ENCODE measurements at regions not wholly inside any gene's neighbourhood (a gene's known extent, or its start where the extent isn't known, plus 50 kb on each side); places are given as distances from the start of the nearest gene placed in this dataset.

GRCh38 chrX:68945081-68945602 is 116.3 kb downstream of the EFNB1 start:
- TF ChIP-seq REST (tag by site-specific recombination; IDR thresholded peaks at IDR 0.05): no peak
- no peak for TF ChIP-seq ATF2 (tag by site-specific recombination; IDR thresholded peaks at IDR 0.05; ENCODE audit: low read depth)
- no peak for TF ChIP-seq CTCF (tag by site-specific recombination; IDR thresholded peaks at IDR 0.05)
- TF ChIP-seq ZNF174 (tag by site-specific recombination; IDR thresholded peaks at IDR 0.05): no peak
- TF ChIP-seq YY2 (tag by site-specific recombination; IDR thresholded peaks at IDR 0.05): no peak
- TF ChIP-seq ZBTB26 (tag by site-specific recombination; optimal IDR thresholded peaks at IDR 0.05): no peak

All from HEK293 (cell line).